Lung microvascular endothelial cell (primary cell): ENCODE measurements at regions not wholly inside any gene's neighbourhood (a gene's known extent, or its start where the extent isn't known, plus 50 kb on each side); places are given as distances from the start of the nearest gene placed in this dataset.
"Not testable (repeated sequence)": the region's sequence is repeated elsewhere in the genome, so short reads cannot be mapped to it uniquely, and the experiment has no call there.

Experiments
- DNase-seq, 2 donors: peaks; one replicate each; pipeline versions ENCODE4 v3.0.0 to v3.0.0-alpha.2; 2010; ENCODE audit warnings: low read depth in 2 of 2

GRCh38 chr4:60847614-60848013 lies 352.5 kb upstream of the ADGRL3 start:
- no peak for DNase-seq

- no peak for DNase-seq
Observed at GRCh38 chr4:60857130-60857753, 342.9 kb upstream of the ADGRL3 start.

- no peak for DNase-seq
Observed at GRCh38 chr4:60863442-60863841, 336.7 kb upstream of the ADGRL3 start.

GRCh38 chr4:60865273-60865672 lies 334.9 kb upstream of the ADGRL3 start:
- DNase-seq: no peak

- DNase-seq: no peak
Observed at GRCh38 chr4:60868232-60868960, 331.7 kb upstream of the ADGRL3 start.

GRCh38 chr4:60879135-60879701 lies 320.9 kb upstream of the ADGRL3 start:
- no peak for DNase-seq

- DNase-seq: no peak
Observed at GRCh38 chr4:60884587-60884986, 315.5 kb upstream of the ADGRL3 start.

- no peak for DNase-seq
Observed at GRCh38 chr4:60885011-60885410, 315.1 kb upstream of the ADGRL3 start.

- no peak for DNase-seq
Observed at GRCh38 chr4:60890743-60891142, 309.4 kb upstream of the ADGRL3 start.

GRCh38 chr4:60891947-60892346 lies 308.2 kb upstream of the ADGRL3 start:
- DNase-seq: no peak

- DNase-seq: no peak
Observed at GRCh38 chr4:60897415-60897814, 302.7 kb upstream of the ADGRL3 start.

- DNase-seq: no peak
Observed at GRCh38 chr4:60905162-60905561, 295.0 kb upstream of the ADGRL3 start.

- DNase-seq: no peak
Observed at GRCh38 chr4:60911127-60911526, 289.0 kb upstream of the ADGRL3 start.

- no peak for DNase-seq
Observed at GRCh38 chr4:60913002-60913401, 287.1 kb upstream of the ADGRL3 start.

- no peak for DNase-seq
Observed at GRCh38 chr4:60913671-60914070, 286.5 kb upstream of the ADGRL3 start.

GRCh38 chr4:60921735-60922134 lies 278.4 kb upstream of the ADGRL3 start:
- DNase-seq: not testable (repeated sequence)

GRCh38 chr4:60923075-60923474 lies 277.1 kb upstream of the ADGRL3 start:
- no peak for DNase-seq

- DNase-seq: no peak
Observed at GRCh38 chr4:60926624-60927023, 273.5 kb upstream of the ADGRL3 start.

- DNase-seq: no peak
Observed at GRCh38 chr4:60930866-60931265, 269.3 kb upstream of the ADGRL3 start.

- DNase-seq: no peak
Observed at GRCh38 chr4:60934566-60935295, 265.4 kb upstream of the ADGRL3 start.

- no peak for DNase-seq
Observed at GRCh38 chr4:60938181-60938580, 261.9 kb upstream of the ADGRL3 start.

GRCh38 chr4:60938621-60939020 lies 261.5 kb upstream of the ADGRL3 start:
- no peak for DNase-seq
